ENCODE measurements at regions not wholly inside any gene's neighbourhood (a gene's known extent, or its start where the extent isn't known, plus 50 kb on each side); places are given as distances from the start of the nearest gene placed in this dataset.

DNA sequence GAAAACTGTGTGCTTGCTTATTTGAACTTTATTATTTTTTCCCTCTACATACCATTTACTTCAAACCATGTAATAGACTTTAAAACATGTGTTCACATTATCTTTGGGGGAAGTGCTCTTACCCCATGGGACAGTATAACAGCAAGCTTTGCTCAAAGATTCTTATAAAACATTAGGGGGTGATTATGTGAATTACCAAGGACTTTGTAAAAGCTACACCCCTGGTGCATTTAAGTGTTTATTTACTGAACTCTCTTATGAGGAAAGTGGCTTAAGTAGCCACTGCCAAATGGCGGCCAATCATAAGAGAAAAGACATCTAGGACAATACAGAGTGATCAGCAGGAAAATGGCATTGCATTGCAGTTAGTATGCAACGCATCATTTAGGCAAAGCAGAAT, 70.3 kb downstream of the CAPZA3 start:
- no peaks in the 10 kb centered on the region for H3K79me2 ChIP-seq (ENCODE audit: low read length)
- no peak overlapping the region for H3K9ac ChIP-seq (ENCODE audit: low read length)
- no peak for TF ChIP-seq EZH2 (IDR thresholded peaks at IDR 0.05; ENCODE audit: low read length, unreplicated experiment)
- no peak for TF ChIP-seq CTCF (conservative IDR thresholded peaks at IDR 0.05; ENCODE audit: low read depth, low read length)
- TF ChIP-seq EZH2phosphoT487 (IDR thresholded peaks at IDR 0.05; ENCODE audit: borderline replicate concordance, low read length), result no peak
- no peak overlapping the region for H3K27ac ChIP-seq (ENCODE audit: low read length)
- ChIA-PET CTCF (no interaction called here), POLR2A (ENCODE audit: unreplicated experiment) (no interaction called here)
- BruUV-seq (replicated peaks), result no TSS peak
- H3K36me3 ChIP-seq (ENCODE audit: low read depth, low read length), result no peaks in the 10 kb centered on the region
- H3K4me2 ChIP-seq (ENCODE audit: low read length), result no peak overlapping the region
- no peaks in the 10 kb centered on the region for H3K27me3 ChIP-seq (ENCODE audit: low read length)
- intact Hi-C loops (cut with micrococcal nuclease), result no loop called here
- H3K4me3 ChIP-seq (ENCODE audit: low read length), result no peak overlapping the region
- no peaks in the 10 kb centered on the region for H3F3A ChIP-seq (ENCODE audit: low read length, unreplicated experiment)
- H2AFZ ChIP-seq (ENCODE audit: low read length), result no peak overlapping the region
- no peak for DNase-seq
- H3K9me2 ChIP-seq (replicated peaks; ENCODE audit: low read length), result no peaks in the 10 kb centered on the region
- H3K4me1 ChIP-seq (ENCODE audit: insufficient read depth, low read length), result no peaks in the 10 kb centered on the region
- no peaks in the 10 kb centered on the region for H3K9me3 ChIP-seq (ENCODE audit: low read length)
- ATAC-seq, result no peak
- no peaks in the 10 kb centered on the region for H4K20me1 ChIP-seq (ENCODE audit: low read length)

GRCh38 chr12:18810537-18811253, 72.8 kb downstream of the CAPZA3 start:
- H3K27ac ChIP-seq (ENCODE audit: low read length), result no peak overlapping the region
- no peak overlapping the region for H3K4me3 ChIP-seq (ENCODE audit: low read length)
- H3K79me2 ChIP-seq (ENCODE audit: low read length), result no peaks in the 10 kb centered on the region
- H4K20me1 ChIP-seq (ENCODE audit: low read length), result no peaks in the 10 kb centered on the region
- H3K9me2 ChIP-seq (replicated peaks; ENCODE audit: low read length), result no peaks in the 10 kb centered on the region
- no peak overlapping the region for H3K4me2 ChIP-seq (ENCODE audit: low read length)
- no peak for DNase-seq
- no TSS peak for BruUV-seq (replicated peaks)
- no peaks in the 10 kb centered on the region for H3K36me3 ChIP-seq (ENCODE audit: low read depth, low read length)
- no peaks in the 10 kb centered on the region for H3K4me1 ChIP-seq (ENCODE audit: insufficient read depth, low read length)
- H3K9me3 ChIP-seq (ENCODE audit: low read length), result no peaks in the 10 kb centered on the region
- no peak for TF ChIP-seq EZH2phosphoT487 (IDR thresholded peaks at IDR 0.05; ENCODE audit: borderline replicate concordance, low read length)
- TF ChIP-seq CTCF (conservative IDR thresholded peaks at IDR 0.05; ENCODE audit: low read depth, low read length), result no peak
- TF ChIP-seq EZH2 (IDR thresholded peaks at IDR 0.05; ENCODE audit: low read length, unreplicated experiment), result no peak
- no peak overlapping the region for H2AFZ ChIP-seq (ENCODE audit: low read length)
- no peak overlapping the region for H3K9ac ChIP-seq (ENCODE audit: low read length)
- H3F3A ChIP-seq (ENCODE audit: low read length, unreplicated experiment), result no peaks in the 10 kb centered on the region
- no peaks in the 10 kb centered on the region for H3K27me3 ChIP-seq (ENCODE audit: low read length)
- ChIA-PET CTCF (no interaction called here), POLR2A (ENCODE audit: unreplicated experiment) (no interaction called here)
- no peak for ATAC-seq
- intact Hi-C loops (cut with micrococcal nuclease), result no loop called here

GRCh38 chr12:18811273-18811672, 73.4 kb downstream of the CAPZA3 start:
- no peak overlapping the region for H2AFZ ChIP-seq (ENCODE audit: low read length)
- no peak overlapping the region for H3K27ac ChIP-seq (ENCODE audit: low read length)
- BruUV-seq (replicated peaks), result no TSS peak
- H3K4me3 ChIP-seq (ENCODE audit: low read length), result no peak overlapping the region
- POLR2A ChIA-PET (ENCODE audit: unreplicated experiment), result no interaction called here
- H3K9me2 ChIP-seq (replicated peaks; ENCODE audit: low read length), result no peaks in the 10 kb centered on the region
- no peak for TF ChIP-seq EZH2phosphoT487 (IDR thresholded peaks at IDR 0.05; ENCODE audit: borderline replicate concordance, low read length)
- no peak for TF ChIP-seq EZH2 (IDR thresholded peaks at IDR 0.05; ENCODE audit: low read length, unreplicated experiment)
- TF ChIP-seq CTCF (conservative IDR thresholded peaks at IDR 0.05; ENCODE audit: low read depth, low read length), result no peak
- CTCF ChIA-PET, result no interaction called here
- H3K4me1 ChIP-seq (ENCODE audit: insufficient read depth, low read length), result no peaks in the 10 kb centered on the region
- H3K27me3 ChIP-seq (ENCODE audit: low read length), result no peaks in the 10 kb centered on the region
- no peaks in the 10 kb centered on the region for H3K79me2 ChIP-seq (ENCODE audit: low read length)
- no peaks in the 10 kb centered on the region for H3K9me3 ChIP-seq (ENCODE audit: low read length)
- intact Hi-C loops (cut with micrococcal nuclease), result no loop called here
- no peaks in the 10 kb centered on the region for H3K36me3 ChIP-seq (ENCODE audit: low read depth, low read length)
- H3K9ac ChIP-seq (ENCODE audit: low read length), result no peak overlapping the region
- no peak overlapping the region for H3K4me2 ChIP-seq (ENCODE audit: low read length)
- DNase-seq, result no peak
- no peaks in the 10 kb centered on the region for H3F3A ChIP-seq (ENCODE audit: low read length, unreplicated experiment)
- ATAC-seq, result no peak
- H4K20me1 ChIP-seq (ENCODE audit: low read length), result no peaks in the 10 kb centered on the region

Measured in PC-3 (cell line).